H1 (cell line): ENCODE measurements at regions not wholly inside any gene's neighbourhood (a gene's known extent, or its start where the extent isn't known, plus 50 kb on each side); places are given as distances from the start of the nearest gene placed in this dataset.

Experiments
- CTCF ChIA-PET: fragments of 300-600 bp; sonication (Branson Sonifier 250); formaldehyde crosslinking; loops from one replicate; lab custom pipeline; 2021; ENCODE audit not compliant: partially characterized antibody; lab: Charles Lee
- POLR2A ChIA-PET: fragments of 300-600 bp; sonication (Branson Sonifier 250); formaldehyde crosslinking; loops from one replicate; lab custom pipeline; 2021; ENCODE audit warnings: inconsistent platforms; ENCODE audit not compliant: partially characterized antibody; lab: Charles Lee
- DNase-seq, 2 experiments: peaks; one replicate each; pipeline versions ENCODE4 v3.0.0 to v3.0.0-alpha.2; 2010 to 2022; ENCODE audit warnings: low spot score in 2 of 2, low read depth in 1 of 2, mixed read lengths in 1 of 2
- FAIRE-seq: peaks from 2 replicates; lab custom pipeline; 2011; peaks lifted over from hg19 to GRCh38; lab: Jason Lieb, UNC
- H2AFZ ChIP-seq: 2 replicates; pipeline ENCODE4 v1.8.1; 2012; ENCODE audit warnings: low read length, inconsistent platforms
- H2AK5ac ChIP-seq: 2 replicates; pipeline ENCODE4 v1.6.1; 2013; ENCODE audit warnings: low read depth, low read length
- H2BK120ac ChIP-seq: replicated peaks from 2 replicates; pipeline ENCODE3; 2013; ENCODE audit warnings: low read depth, low read length, inconsistent platforms
- H2BK12ac ChIP-seq: 2 replicates; pipeline ENCODE4 v1.6.1; 2013; ENCODE audit warnings: low read depth, low read length
- H2BK15ac ChIP-seq: 2 replicates; pipeline ENCODE4 v1.6.1; 2013; ENCODE audit warnings: low read length
- H2BK20ac ChIP-seq: 2 replicates; pipeline ENCODE4 v1.6.1; 2013; ENCODE audit warnings: low read length
- H2BK5ac ChIP-seq: 2 replicates; pipeline ENCODE4 v1.6.1; 2013; ENCODE audit warnings: low read depth, low read length
- H3K14ac ChIP-seq: 2 replicates; pipeline ENCODE4 v1.6.1; 2013; ENCODE audit warnings: inconsistent platforms; ENCODE audit not compliant: insufficient read length
- H3K18ac ChIP-seq: 2 replicates; pipeline ENCODE4 v1.6.1; 2013; ENCODE audit warnings: low read length; ENCODE audit errors: extremely low read depth
- H3K23ac ChIP-seq: 2 replicates; pipeline ENCODE4 v1.6.1; 2013; ENCODE audit warnings: inconsistent platforms; ENCODE audit not compliant: insufficient read length
- H3K23me2 ChIP-seq: 2 replicates; pipeline ENCODE4 v1.6.1; 2013; ENCODE audit warnings: low read depth, low read length
- H3K27ac ChIP-seq: 2 replicates; pipeline ENCODE4 v1.6.1; 2011; ENCODE audit warnings: low read depth, low read length, inconsistent platforms
- H3K27me3 ChIP-seq, 4 experiments: replicated peaks in 1 of 4; 1 replicate in 1 of 4; 2 replicates in 3 of 4; pipeline versions ENCODE4 v1.6.1 to v1.8.1; 2011 to 2013; ENCODE audit warnings: low read length in 3 of 4, mild to moderate bottlenecking in 3 of 4, inconsistent platforms in 2 of 4, mixed read lengths in 2 of 4, moderate library complexity in 1 of 4; ENCODE audit not compliant: control insufficient read depth in 3 of 4, insufficient read depth in 3 of 4; ENCODE audit errors: extremely low read depth in 1 of 4
- H3K36me3 ChIP-seq, 4 experiments: 2 replicates each; pipeline versions ENCODE4 v1.6.1 to v1.8.1; 2011 to 2013; ENCODE audit warnings: mild to moderate bottlenecking in 4 of 4, low read length in 3 of 4, moderate library complexity in 2 of 4, control low read depth in 1 of 4, inconsistent platforms in 1 of 4; ENCODE audit not compliant: insufficient read depth in 4 of 4, control insufficient read depth in 2 of 4
- H3K4ac ChIP-seq: replicated peaks from 2 replicates; pipeline ENCODE3; 2013; ENCODE audit warnings: low read length, low read depth, mixed read lengths, inconsistent platforms; ENCODE audit not compliant: insufficient read length
- H3K4me1 ChIP-seq, 4 experiments: replicated peaks in 1 of 4; 1 replicate in 1 of 4; 2 replicates in 3 of 4; pipeline versions ENCODE4 v1.6.1 to v1.8.1; 2011 to 2013; ENCODE audit warnings: low read length in 3 of 4, inconsistent platforms in 2 of 4, mixed read lengths in 1 of 4; ENCODE audit not compliant: insufficient read depth in 4 of 4, control insufficient read depth in 3 of 4
- H3K4me2 ChIP-seq, 2 experiments: 2 replicates each; pipeline versions ENCODE4 v1.6.1 to v1.8.1; 2011 to 2013; ENCODE audit warnings: low read depth in 2 of 2, low read length in 2 of 2, control low read depth in 1 of 2, inconsistent platforms in 1 of 2, mild to moderate bottlenecking in 1 of 2; ENCODE audit not compliant: insufficient read depth in 1 of 2
- H3K4me3 ChIP-seq, 4 experiments: fragments of 200-600, 300-600 bp in 1 of 4; sonication (generic), shearing (Covaris generic), sonication (Bioruptor Twin) in 1 of 4; 2 replicates each; pipeline versions ENCODE4 v1.5.1 to v1.8.1; 2011 to 2016; ENCODE audit warnings: low read length in 4 of 4, low read depth in 3 of 4, control low read depth in 2 of 4, inconsistent platforms in 2 of 4, mild to moderate bottlenecking in 2 of 4, mixed read lengths in 1 of 4, moderate library complexity in 1 of 4; ENCODE audit not compliant: insufficient read depth in 2 of 4; ENCODE audit errors: extremely low read depth in 1 of 4
- H3K56ac ChIP-seq: replicated peaks from 2 replicates; pipeline ENCODE3; 2013; ENCODE audit warnings: low read depth, mild to moderate bottlenecking, mixed read lengths, low read length, inconsistent platforms; ENCODE audit not compliant: insufficient read length
- H3K79me1 ChIP-seq: 2 replicates; pipeline ENCODE4 v1.6.1; 2013; ENCODE audit warnings: low read depth, low read length, control low read depth
- H3K79me2 ChIP-seq, 2 experiments: 2 replicates each; pipeline versions ENCODE4 v1.6.1 to v1.8.1; 2012 to 2013; ENCODE audit warnings: low read length in 2 of 2, mild to moderate bottlenecking in 2 of 2, inconsistent platforms in 1 of 2; ENCODE audit not compliant: insufficient read depth in 2 of 2, control insufficient read depth in 1 of 2
- H3K9ac ChIP-seq, 4 experiments: replicated peaks in 1 of 4; 1 replicate in 1 of 4; 2 replicates in 3 of 4; pipeline versions ENCODE4 v1.6.1 to v1.8.1; 2011 to 2013; ENCODE audit warnings: low read depth in 3 of 4, low read length in 3 of 4, control low read depth in 2 of 4, mild to moderate bottlenecking in 2 of 4, moderate library complexity in 2 of 4, inconsistent platforms in 1 of 4; ENCODE audit errors: extremely low read depth in 1 of 4
- H3K9me3 ChIP-seq, 2 experiments: 2 replicates each; pipeline versions ENCODE4 v1.6.1 to v1.8.1; 2012 to 2013; ENCODE audit warnings: mild to moderate bottlenecking in 2 of 2, moderate library complexity in 2 of 2, control low read depth in 1 of 2, inconsistent platforms in 1 of 2, low read depth in 1 of 2, low read length in 1 of 2, mixed read lengths in 1 of 2; ENCODE audit not compliant: insufficient read depth in 2 of 2
- H4K20me1 ChIP-seq, 2 experiments: replicated peaks in 1 of 2; 2 replicates each; pipeline versions ENCODE3 to v1.8.1; 2011 to 2013; ENCODE audit warnings: inconsistent platforms in 2 of 2, low read length in 2 of 2, mild to moderate bottlenecking in 1 of 2; ENCODE audit not compliant: insufficient read depth in 2 of 2, control insufficient read depth in 1 of 2
- H4K5ac ChIP-seq: 2 replicates; pipeline ENCODE4 v1.6.1; 2013; ENCODE audit warnings: low read length, low read depth, mixed read lengths, inconsistent platforms; ENCODE audit not compliant: insufficient read length
- H4K8ac ChIP-seq: 2 replicates; pipeline ENCODE4 v1.8.0; 2013; ENCODE audit warnings: mild to moderate bottlenecking, moderate library complexity, low read length, inconsistent platforms; ENCODE audit not compliant: insufficient read depth; ENCODE audit errors: extremely low read depth
- H4K91ac ChIP-seq: replicated peaks from 2 replicates; pipeline ENCODE3; 2013; ENCODE audit warnings: low read length, mixed read lengths, inconsistent platforms; ENCODE audit not compliant: insufficient read length
- KDM5A ChIP-seq: fragments of 200-600 bp; IDR thresholded peaks from 2 replicates; pipeline ENCODE4 v1.7.1; 2012; ENCODE audit warnings: mild to moderate bottlenecking, low read length, inconsistent platforms, mixed read lengths
- PHF8 ChIP-seq: fragments of 200-600 bp; sonication (generic); conservative IDR thresholded peaks from 2 replicates; pipeline ENCODE4 v1.7.1; 2012; ENCODE audit warnings: low read depth, mild to moderate bottlenecking, inconsistent platforms, low read length, moderate library complexity
- WGBS, 2 experiments: shearing (Covaris generic) in 1 of 2; methylation state at CpG; one replicate each; pipeline versions ENCODE4 v1.1.6 to v1.1.7; 2013 to 2015; ENCODE audit warnings: low lambda C conversion rate in 2 of 2, mixed read lengths in 2 of 2, inconsistent platforms in 1 of 2, low coverage in 1 of 2, missing lambda C conversion rate in 1 of 2; ENCODE audit not compliant: insufficient replicate concordance in 2 of 2, insufficient coverage in 1 of 2, insufficient read length in 1 of 2; ENCODE audit errors: extremely low coverage in 1 of 2, missing lambda C conversion rate in 1 of 2; 5-methylcytosine and 5-hydroxymethylcytosine counted together

DNA sequence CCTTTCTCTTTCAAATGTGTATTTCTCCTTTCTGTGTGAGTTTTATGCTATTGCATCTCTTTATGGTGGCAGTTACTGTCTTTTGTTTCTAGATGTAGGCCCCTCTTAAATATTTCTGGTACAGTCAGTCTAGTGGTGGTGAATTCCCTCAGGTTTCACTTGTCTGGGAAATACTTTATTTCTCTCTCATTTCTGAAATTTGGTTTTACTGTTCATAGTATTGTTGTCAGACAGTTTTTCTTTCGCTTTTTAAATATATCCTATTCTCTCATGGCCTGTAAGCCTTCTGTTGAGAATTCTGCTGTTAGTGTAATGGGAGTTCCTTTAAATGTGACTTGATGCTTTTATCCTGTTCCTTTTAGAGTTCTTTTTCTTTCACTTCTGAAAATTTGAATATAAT lies 874.0 kb downstream of the PLOD2 start:
- H3K79me1 ChIP-seq = no peaks in the 10 kb centered on the region
- H2BK15ac ChIP-seq = no peak overlapping the region
- H2BK12ac ChIP-seq = no peak overlapping the region
- no peak overlapping the region for H2BK5ac ChIP-seq
- H4K5ac ChIP-seq = no peak overlapping the region
- no peak overlapping the region for H3K9ac ChIP-seq
- FAIRE-seq (no peak), DNase-seq (no peak)
- no peak overlapping the region for H3K4me2 ChIP-seq
- no peaks in the 10 kb centered on the region for H3K36me3 ChIP-seq
- CTCF ChIA-PET = interaction anchor here (0.7 kb wide), 1 partner anchor 1216 kb away, joined by 3 read pairs; no protein-coding TSS in a partner anchor
- H3K9me3 ChIP-seq = no peaks in the 10 kb centered on the region
- no peak overlapping the region for H3K27ac ChIP-seq
- 90% methylated on average over 1 of the region's 1 CpG; no CpG with 5 or more reads in 1 of the 2 experiments for WGBS, 2 experiments
- H3K4me1 ChIP-seq = no peaks in the 10 kb centered on the region
- no peaks in the 10 kb centered on the region for H4K20me1 ChIP-seq
- no peak overlapping the region for H2AFZ ChIP-seq
- H4K8ac ChIP-seq = no peak overlapping the region
- no peak overlapping the region for H3K14ac ChIP-seq
- no peak overlapping the region for H3K4ac ChIP-seq
- H2BK20ac ChIP-seq = no peak overlapping the region
- H2BK120ac ChIP-seq = no peak overlapping the region
- POLR2A ChIA-PET = no interaction called here
- H4K91ac ChIP-seq = no peak overlapping the region
- no peak overlapping the region for H3K18ac ChIP-seq
- H3K79me2 ChIP-seq = no peaks in the 10 kb centered on the region
- H3K23me2 ChIP-seq = no peaks in the 10 kb centered on the region
- H2AK5ac ChIP-seq = no peak overlapping the region
- no peak overlapping the region for H3K4me3 ChIP-seq
- H3K27me3 ChIP-seq = no peaks in the 10 kb centered on the region
- no peak overlapping the region for H3K56ac ChIP-seq
- no peak overlapping the region for H3K23ac ChIP-seq
- TF ChIP-seq KDM5A (no peak), PHF8 (no peak)
